ENCODE measurements at regions not wholly inside any gene's neighbourhood (a gene's known extent, or its start where the extent isn't known, plus 50 kb on each side); places are given as distances from the start of the nearest gene placed in this dataset.

DNA sequence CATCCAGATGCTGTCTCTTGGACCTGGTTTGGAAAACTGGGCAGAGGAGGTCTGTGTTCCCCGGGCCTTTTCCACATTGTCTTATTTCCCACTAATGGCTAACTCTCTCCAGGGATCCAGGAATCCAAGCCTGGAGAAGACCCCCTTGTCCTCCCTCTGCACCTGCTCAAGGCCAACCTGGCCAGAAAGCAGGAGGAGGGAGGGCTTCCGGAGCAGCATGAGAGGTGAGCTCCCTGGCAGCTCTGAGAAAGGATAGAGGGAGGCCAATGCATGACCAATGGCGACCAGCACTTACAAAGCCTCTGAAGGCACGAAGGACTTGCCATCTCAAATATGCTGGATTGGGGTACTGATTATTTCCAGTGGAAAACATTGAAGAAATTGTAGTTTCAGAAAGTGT, 445.0 kb upstream of the B3GAT1 start:
- TF ChIP-seq CTCF (conservative IDR thresholded peaks at IDR 0.05 in 1 of 2, IDR thresholded peaks at IDR 0.05 in 1 of 2; ENCODE audit: low read depth in 1 of 2, low read length in 2 of 2), result no peak
- no peak for TF ChIP-seq EZH2 (IDR thresholded peaks at IDR 0.05; ENCODE audit: low read length, missing control alignments)
